HEK293 (cell line): ENCODE measurements at regions not wholly inside any gene's neighbourhood (a gene's known extent, or its start where the extent isn't known, plus 50 kb on each side); places are given as distances from the start of the nearest gene placed in this dataset.

Experiments used
- CTCF ChIA-PET: fragments of 350-600 bp; formaldehyde crosslinking; extraction: SDS; loops from one replicate; lab custom pipeline; 2021; ENCODE audit warnings: antibody characterized with exemption; lab: Yijun Ruan, JAX
- POLR2A ChIA-PET: fragments of 300-600 bp; formaldehyde crosslinking; extraction: SDS; loops from one replicate; lab custom pipeline; 2020; ENCODE audit warnings: antibody characterized with exemption, inconsistent platforms; lab: Yijun Ruan, JAX
- H3K27ac ChIP-seq: fragments of 200-500 bp; sonication (Bioruptor generic); 2 replicates; pipeline ENCODE4 v1.5.1; 2014; ENCODE audit warnings: low read depth, low read length, control low read depth, inconsistent platforms; ENCODE audit errors: extremely low read depth
- H3K36me3 ChIP-seq, 2 experiments: fragments of 200-500 bp in 1 of 2; sonication (Bioruptor generic) in 1 of 2; 1 replicate in 1 of 2; 2 replicates in 1 of 2; pipeline ENCODE4 v1.5.1; 2014 to 2017; ENCODE audit warnings: inconsistent platforms in 2 of 2, low read length in 2 of 2; ENCODE audit not compliant: control insufficient read depth in 2 of 2, insufficient read depth in 1 of 2
- H3K4me1 ChIP-seq: fragments of 200-500 bp; sonication (Bioruptor generic); 2 replicates; pipeline ENCODE4 v1.5.1; 2014; ENCODE audit warnings: mild to moderate bottlenecking, low read length, inconsistent platforms; ENCODE audit not compliant: control insufficient read depth, insufficient read depth
- H3K4me3 ChIP-seq: 2 replicates; pipeline ENCODE4 v1.5.1; 2011; ENCODE audit warnings: low read depth, mild to moderate bottlenecking, control low read depth, low read length, moderate library complexity
- H3K9me3 ChIP-seq: fragments of 200-500 bp; sonication (Bioruptor generic); 2 replicates; pipeline ENCODE4 v1.5.1; 2014; ENCODE audit warnings: low read depth, low read length, inconsistent platforms; ENCODE audit not compliant: control insufficient read depth, insufficient read depth
- FEZF1 ChIP-seq: fragments of 450-650 bp; formaldehyde crosslinking; IDR thresholded peaks from 2 replicates; pipeline ENCODE4 v1.5.1; 2016; ENCODE audit warnings: missing biosample characterization, missing genetic modification characterization
- GLI4 ChIP-seq: fragments of 450-650 bp; formaldehyde crosslinking; IDR thresholded peaks from 2 replicates; pipeline ENCODE4 v1.5.1; 2016; ENCODE audit warnings: missing biosample characterization, missing genetic modification characterization
- MYNN ChIP-seq: fragments of 450-650 bp; formaldehyde crosslinking; IDR thresholded peaks from 2 replicates; pipeline ENCODE4 v1.5.1; 2016; ENCODE audit warnings: missing biosample characterization, missing genetic modification characterization, borderline replicate concordance
- OSR2 ChIP-seq: fragments of 450-650 bp; formaldehyde crosslinking; IDR thresholded peaks from 2 replicates; pipeline ENCODE4 v1.5.1; 2016; ENCODE audit warnings: missing biosample characterization, missing genetic modification characterization
- OVOL3 ChIP-seq: fragments of 450-650 bp; formaldehyde crosslinking; IDR thresholded peaks from 2 replicates; pipeline ENCODE4 v1.5.1; 2016; ENCODE audit warnings: missing biosample characterization, missing genetic modification characterization
- REPIN1 ChIP-seq: fragments of 450-650 bp; formaldehyde crosslinking; IDR thresholded peaks from 2 replicates; pipeline ENCODE4 v1.5.1; 2017; ENCODE audit warnings: missing biosample characterization, missing genetic modification characterization, low read depth
- SP3 ChIP-seq: fragments of 450-650 bp; formaldehyde crosslinking; IDR thresholded peaks from 2 replicates; pipeline ENCODE4 v1.5.1; 2016; ENCODE audit warnings: missing biosample characterization, missing genetic modification characterization
- TRIM28 ChIP-seq: IDR thresholded peaks from 2 replicates; pipeline ENCODE4 v1.6.1; 2011; ENCODE audit warnings: low read length, control low read depth, borderline replicate concordance
- ZBTB17 ChIP-seq: fragments of 450-650 bp; formaldehyde crosslinking; IDR thresholded peaks from 2 replicates; pipeline ENCODE4 v1.5.1; 2016; ENCODE audit warnings: missing biosample characterization, missing genetic modification characterization
- ZBTB7A ChIP-seq: fragments of 450-650 bp; formaldehyde crosslinking; IDR thresholded peaks from 2 replicates; pipeline ENCODE4 v1.5.1; 2016; ENCODE audit warnings: low read depth, missing biosample characterization, missing genetic modification characterization
- ZFP3 ChIP-seq: fragments of 450-650 bp; formaldehyde crosslinking; IDR thresholded peaks from 2 replicates; pipeline ENCODE4 v1.5.1; 2016; ENCODE audit warnings: low read depth, missing biosample characterization, missing genetic modification characterization
- ZFP69B ChIP-seq: fragments of 450-650 bp; formaldehyde crosslinking; IDR thresholded peaks from 2 replicates; pipeline ENCODE4 v1.5.1; 2016; ENCODE audit warnings: missing biosample characterization, missing genetic modification characterization
- ZNF174 ChIP-seq: fragments of 450-650 bp; formaldehyde crosslinking; IDR thresholded peaks from 2 replicates; pipeline ENCODE4 v1.5.0; 2017; ENCODE audit warnings: missing biosample characterization, mild to moderate bottlenecking, missing genetic modification characterization
- ZNF175 ChIP-seq: fragments of 450-650 bp; formaldehyde crosslinking; IDR thresholded peaks from 2 replicates; pipeline ENCODE4 v1.5.1; 2016; ENCODE audit warnings: missing biosample characterization, missing genetic modification characterization
- ZNF202 ChIP-seq: fragments of 450-650 bp; formaldehyde crosslinking; IDR thresholded peaks from 2 replicates; pipeline ENCODE4 v1.5.1; 2016; ENCODE audit warnings: missing biosample characterization, missing genetic modification characterization, borderline replicate concordance
- ZNF223 ChIP-seq: fragments of 450-650 bp; formaldehyde crosslinking; IDR thresholded peaks from 2 replicates; pipeline ENCODE4 v1.5.1; 2016; ENCODE audit warnings: missing biosample characterization, missing genetic modification characterization
- ZNF366 ChIP-seq: fragments of 450-650 bp; formaldehyde crosslinking; conservative IDR thresholded peaks from 2 replicates; pipeline ENCODE4 v1.5.1; 2016; ENCODE audit warnings: missing biosample characterization, missing genetic modification characterization
- ZNF473 ChIP-seq: fragments of 450-650 bp; formaldehyde crosslinking; IDR thresholded peaks from 2 replicates; pipeline ENCODE4 v1.5.1; 2017; ENCODE audit warnings: missing biosample characterization, missing genetic modification characterization
- ZNF501 ChIP-seq: fragments of 450-650 bp; formaldehyde crosslinking; IDR thresholded peaks from 2 replicates; pipeline ENCODE4 v1.5.1; 2016; ENCODE audit warnings: missing biosample characterization, missing genetic modification characterization
- ZNF518A ChIP-seq: fragments of 450-650 bp; formaldehyde crosslinking; conservative IDR thresholded peaks from 2 replicates; pipeline ENCODE4 v1.5.1; 2016; ENCODE audit warnings: low read depth, missing biosample characterization, missing genetic modification characterization
- ZNF558 ChIP-seq: fragments of 450-650 bp; formaldehyde crosslinking; IDR thresholded peaks from 2 replicates; pipeline ENCODE4 v1.5.1; 2016; ENCODE audit warnings: missing biosample characterization, missing genetic modification characterization
- ZNF670 ChIP-seq: fragments of 450-650 bp; formaldehyde crosslinking; IDR thresholded peaks from 2 replicates; pipeline ENCODE4 v1.5.1; 2016; ENCODE audit warnings: missing biosample characterization, missing genetic modification characterization, low read depth
- TF ChIP-seq, protein P1 (sequence below): fragments of 450-650 bp; formaldehyde crosslinking; IDR thresholded peaks from 2 replicates; pipeline ENCODE4 v1.5.1; 2016; ENCODE audit warnings: missing biosample characterization, missing genetic modification characterization
- TF ChIP-seq, protein P2 (sequence below): fragments of 450-650 bp; formaldehyde crosslinking; IDR thresholded peaks from 2 replicates; pipeline ENCODE4 v1.5.1; 2016; ENCODE audit warnings: missing biosample characterization, missing genetic modification characterization
- TF ChIP-seq, protein P3 (sequence below): fragments of 450-650 bp; formaldehyde crosslinking; IDR thresholded peaks from 2 replicates; pipeline ENCODE4 v1.5.1; 2016; ENCODE audit warnings: missing biosample characterization, missing genetic modification characterization, low read depth

DNA sequence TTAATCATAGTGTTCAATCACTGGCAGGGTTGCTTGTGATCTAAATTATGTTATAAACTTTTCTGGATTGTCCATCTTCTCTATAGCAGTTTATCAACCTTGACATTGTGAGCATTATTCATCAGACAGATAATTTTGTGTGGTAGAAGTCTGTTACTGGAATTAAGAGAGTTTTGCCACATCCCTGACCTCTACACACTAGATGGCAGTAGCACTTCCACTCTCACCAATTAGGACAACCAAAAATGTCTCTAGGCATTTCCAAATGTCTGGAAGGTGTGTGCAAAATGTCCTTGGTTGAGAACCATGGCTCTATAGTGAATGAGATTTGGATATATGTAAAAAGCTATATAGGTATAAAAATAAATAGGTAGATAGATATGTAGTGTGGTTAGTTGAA lies 324.1 kb upstream of the FAM47C start:
- CTCF ChIA-PET: no interaction called here
- Histone ChIP-seq H3K4me3 (no peak overlapping the region), H3K9me3 (no peaks in the 10 kb centered on the region), H3K4me1 (no peaks in the 10 kb centered on the region), H3K36me3 (no peaks in the 10 kb centered on the region), H3K27ac (no peak overlapping the region)
- POLR2A ChIA-PET: no interaction called here
- TF ChIP-seq ZNF518A (no peak), ZNF558 (no peak), OSR2 (tag by site-specific recombination) (no peak), MYNN (tag by site-specific recombination) (no peak), ZNF366 (tag by site-specific recombination) (no peak), REPIN1 (tag by site-specific recombination) (no peak), ZNF501 (tag by site-specific recombination) (no peak)

DNA sequence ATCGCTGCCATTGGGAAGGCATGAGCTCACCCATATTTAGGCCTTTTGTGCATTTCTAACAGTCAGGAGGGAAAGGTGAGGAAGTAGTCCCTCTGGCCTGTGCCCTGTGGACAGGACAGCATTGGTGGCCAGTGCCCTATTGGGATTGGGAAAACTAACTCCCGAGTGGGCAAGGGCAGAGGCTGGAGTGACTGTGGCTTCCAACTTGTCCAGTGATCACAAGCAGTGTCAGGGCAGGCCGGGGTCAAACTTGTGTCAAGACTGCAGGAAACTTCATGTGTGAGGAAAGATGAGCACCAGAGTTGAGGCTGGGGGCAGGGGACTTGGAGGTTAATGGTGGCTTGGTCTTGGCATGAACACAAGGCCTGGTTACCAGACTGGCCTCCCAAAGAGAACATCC lies 286.2 kb upstream of the FAM47C start:
- POLR2A ChIA-PET: no interaction called here
- H3K27ac ChIP-seq: no peak overlapping the region
- no peak for TF ChIP-seq ZNF174 (tag by site-specific recombination)
- TF ChIP-seq ZBTB17 (tag by site-specific recombination): no peak
- no peak for TF ChIP-seq OVOL3
- no peak for TF ChIP-seq ZFP69B (tag by site-specific recombination)
- TF ChIP-seq GLI4: no peak
- TF ChIP-seq ZBTB7A (tag by site-specific recombination): no peak
- TF ChIP-seq, protein P1, sequence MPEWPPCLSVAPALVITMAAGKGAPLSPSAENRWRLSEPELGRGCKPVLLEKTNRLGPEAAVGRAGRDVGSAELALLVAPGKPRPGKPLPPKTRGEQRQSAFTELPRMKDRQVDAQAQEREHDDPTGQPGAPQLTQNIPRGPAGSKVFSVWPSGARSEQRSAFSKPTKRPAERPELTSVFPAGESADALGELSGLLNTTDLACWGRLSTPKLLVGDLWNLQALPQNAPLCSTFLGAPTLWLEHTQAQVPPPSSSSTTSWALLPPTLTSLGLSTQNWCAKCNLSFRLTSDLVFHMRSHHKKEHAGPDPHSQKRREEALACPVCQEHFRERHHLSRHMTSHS: no peak
- no peak for TF ChIP-seq ZFP3 (tag by site-specific recombination)
- TF ChIP-seq ZNF473 (tag by site-specific recombination): no peak
- TF ChIP-seq, protein P2, sequence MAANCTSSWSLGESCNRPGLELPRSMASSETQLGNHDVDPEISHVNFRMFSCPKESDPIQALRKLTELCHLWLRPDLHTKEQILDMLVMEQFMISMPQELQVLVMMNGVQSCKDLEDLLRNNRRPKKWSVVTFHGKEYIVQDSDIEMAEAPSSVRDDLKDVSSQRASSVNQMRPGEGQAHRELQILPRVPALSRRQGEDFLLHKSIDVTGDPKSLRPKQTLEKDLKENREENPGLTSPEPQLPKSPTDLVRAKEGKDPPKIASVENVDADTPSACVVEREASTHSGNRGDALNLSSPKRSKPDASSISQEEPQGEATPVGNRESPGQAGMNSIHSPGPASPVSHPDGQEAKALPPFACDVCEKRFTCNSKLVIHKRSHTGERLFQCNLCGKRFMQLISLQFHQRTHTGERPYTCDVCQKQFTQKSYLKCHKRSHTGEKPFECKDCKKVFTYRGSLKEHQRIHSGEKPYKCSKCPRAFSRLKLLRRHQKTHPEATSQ (tag by site-specific recombination): no peak
- TF ChIP-seq SP3 (tag by site-specific recombination): no peak
- TF ChIP-seq FEZF1 (tag by site-specific recombination): no peak
- no peak for TF ChIP-seq ZNF670 (tag by site-specific recombination)
- TF ChIP-seq TRIM28: no peak
- TF ChIP-seq ZNF202: no peak
- no peak for TF ChIP-seq ZNF223
- TF ChIP-seq, protein P3, sequence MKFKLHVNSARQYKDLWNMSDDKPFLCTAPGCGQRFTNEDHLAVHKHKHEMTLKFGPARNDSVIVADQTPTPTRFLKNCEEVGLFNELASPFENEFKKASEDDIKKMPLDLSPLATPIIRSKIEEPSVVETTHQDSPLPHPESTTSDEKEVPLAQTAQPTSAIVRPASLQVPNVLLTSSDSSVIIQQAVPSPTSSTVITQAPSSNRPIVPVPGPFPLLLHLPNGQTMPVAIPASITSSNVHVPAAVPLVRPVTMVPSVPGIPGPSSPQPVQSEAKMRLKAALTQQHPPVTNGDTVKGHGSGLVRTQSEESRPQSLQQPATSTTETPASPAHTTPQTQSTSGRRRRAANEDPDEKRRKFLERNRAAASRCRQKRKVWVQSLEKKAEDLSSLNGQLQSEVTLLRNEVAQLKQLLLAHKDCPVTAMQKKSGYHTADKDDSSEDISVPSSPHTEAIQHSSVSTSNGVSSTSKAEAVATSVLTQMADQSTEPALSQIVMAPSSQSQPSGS (tag by site-specific recombination): no peak
- no peak for TF ChIP-seq ZNF175 (tag by site-specific recombination)
- no peaks in the 10 kb centered on the region for H3K36me3 ChIP-seq
- CTCF ChIA-PET: no interaction called here
- H3K4me1 ChIP-seq: no peaks in the 10 kb centered on the region
- no peak overlapping the region for H3K4me3 ChIP-seq
- H3K9me3 ChIP-seq: no peaks in the 10 kb centered on the region
